ENCODE measurements at regions not wholly inside any gene's neighbourhood (a gene's known extent, or its start where the extent isn't known, plus 50 kb on each side); places are given as distances from the start of the nearest gene placed in this dataset.

DNA sequence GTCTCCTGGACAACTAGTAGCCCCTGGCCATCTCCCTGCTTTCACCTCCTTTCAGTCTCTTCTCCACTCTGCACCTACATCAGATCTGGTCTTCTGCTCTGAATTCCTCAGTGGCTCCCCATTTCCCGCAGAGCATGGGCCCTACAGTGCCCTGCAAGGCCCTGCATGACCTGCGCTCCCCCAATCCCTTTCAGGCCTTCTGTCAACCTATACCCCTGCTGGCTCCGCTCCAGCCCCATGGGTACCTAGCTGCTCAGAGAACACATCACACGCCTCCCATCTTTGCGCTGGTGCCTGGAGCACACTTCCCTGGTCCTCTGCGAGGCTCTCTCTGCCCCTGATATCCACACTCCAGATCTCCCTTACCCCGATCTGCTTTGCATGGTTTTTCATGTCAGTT is 145.2 kb downstream of the KATNIP start:
- Histone ChIP-seq H3K4me3 (ENCODE audit: low read length) (no peak overlapping the region), H3K27me3 (ENCODE audit: control insufficient read depth in 1 of 2, insufficient read depth in 2 of 2, low read length in 2 of 2) (no peaks in the 10 kb centered on the region), H3K36me3 (ENCODE audit: insufficient read depth, low read length) (peaks cover 12% of the 10 kb centered on the region), H3K9me3 (ENCODE audit: control insufficient read depth in 1 of 2, insufficient read depth in 1 of 2, low read length in 2 of 2) (no peaks in the 10 kb centered on the region), H3K27ac (ENCODE audit: low read depth in 1 of 2, low read length in 2 of 2) (no peak overlapping the region), H3K4me1 (ENCODE audit: insufficient read depth, low read length) (no peaks in the 10 kb centered on the region)
- intact Hi-C loops (cut with DNase I, micrococcal nuclease) = no loop called here
- ChIA-PET CTCF (no interaction called here), POLR2A (no interaction called here)
- Mint-ChIP-seq H3K9me3 (no peaks in the 10 kb centered on the region), H3K36me3 (ENCODE audit: low read depth) (peaks cover 11% of the 10 kb centered on the region), H3K4me1 (ENCODE audit: low read depth) (no peaks in the 10 kb centered on the region), H3K27ac (no peak overlapping the region), H3K4me3 (no peak overlapping the region), H3K27me3 (no peaks in the 10 kb centered on the region)
- no peak for ATAC-seq (ENCODE audit: poor library complexity)
- no peak for DNase-seq
- TF ChIP-seq CTCF (IDR thresholded peaks at IDR 0.05) = no peak

DNA sequence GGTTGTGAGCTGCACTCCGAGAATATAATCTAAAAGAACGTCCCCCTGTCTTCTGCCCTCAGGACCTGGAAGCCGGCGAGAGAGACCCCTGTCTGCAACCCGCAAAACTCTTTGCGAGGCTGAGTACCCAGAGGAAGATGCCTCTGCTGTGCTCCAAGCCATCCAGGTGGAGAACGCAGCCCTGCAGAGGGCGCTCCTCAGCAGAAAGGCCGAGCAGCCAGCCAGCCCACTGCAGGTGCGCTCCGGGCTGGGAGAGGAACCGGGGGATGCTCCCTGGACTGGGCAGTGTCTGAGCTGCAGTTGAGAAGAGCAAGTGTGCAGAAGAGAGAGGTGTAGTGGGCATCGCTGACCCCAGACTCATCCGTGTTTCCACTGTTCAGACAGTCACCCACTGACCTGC is 148.3 kb downstream of the KATNIP start:
- Histone ChIP-seq H3K27me3 (ENCODE audit: control insufficient read depth in 1 of 2, insufficient read depth in 2 of 2, low read length in 2 of 2) (no peaks in the 10 kb centered on the region), H3K27ac (ENCODE audit: low read depth in 1 of 2, low read length in 2 of 2) (no peak overlapping the region), H3K4me1 (ENCODE audit: insufficient read depth, low read length) (no peaks in the 10 kb centered on the region), H3K4me3 (ENCODE audit: low read length) (no peak overlapping the region), H3K9me3 (ENCODE audit: control insufficient read depth in 1 of 2, insufficient read depth in 1 of 2, low read length in 2 of 2) (no peaks in the 10 kb centered on the region), H3K36me3 (ENCODE audit: insufficient read depth, low read length) (peaks cover 20% of the 10 kb centered on the region)
- DNase-seq (no peak), ATAC-seq (ENCODE audit: poor library complexity) (no peak)
- no peak for TF ChIP-seq CTCF (IDR thresholded peaks at IDR 0.05)
- Mint-ChIP-seq H3K4me3 (no peak overlapping the region), H3K27me3 (no peaks in the 10 kb centered on the region), H3K4me1 (ENCODE audit: low read depth) (no peaks in the 10 kb centered on the region), H3K36me3 (ENCODE audit: low read depth) (peaks cover 23% of the 10 kb centered on the region), H3K27ac (no peak overlapping the region), H3K9me3 (no peaks in the 10 kb centered on the region)
- ChIA-PET CTCF (no interaction called here), POLR2A (no interaction called here)
- intact Hi-C loops (cut with DNase I, micrococcal nuclease) = no loop called here

DNA sequence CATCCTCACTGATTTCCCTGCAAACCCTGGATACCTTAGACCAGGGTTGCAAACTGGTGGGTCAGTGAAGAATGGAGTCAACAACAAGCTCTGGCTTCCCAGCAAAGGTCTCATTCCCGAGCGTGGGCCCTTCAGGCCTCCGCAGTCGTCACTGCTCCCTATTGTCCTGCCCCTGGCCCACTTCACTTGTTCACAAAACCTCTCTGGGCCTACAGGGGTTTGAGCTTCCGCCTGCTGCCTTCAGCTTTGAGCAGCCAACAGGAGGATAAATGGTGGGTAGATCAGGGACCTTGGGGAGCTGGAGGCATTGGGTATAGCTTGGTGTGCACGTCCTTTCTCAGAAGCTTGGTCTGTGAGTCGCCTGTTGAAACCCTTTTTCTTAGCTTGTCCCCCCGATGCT is 148.8 kb downstream of the KATNIP start:
- POLR2A ChIA-PET = no interaction called here
- H3K27me3 ChIP-seq (ENCODE audit: control insufficient read depth in 1 of 2, insufficient read depth in 2 of 2, low read length in 2 of 2) = no peaks in the 10 kb centered on the region
- Mint-ChIP-seq H3K27ac (no peak overlapping the region), H3K9me3 (no peaks in the 10 kb centered on the region), H3K36me3 (ENCODE audit: low read depth) (peaks cover 23% of the 10 kb centered on the region), H3K4me1 (ENCODE audit: low read depth) (no peaks in the 10 kb centered on the region), H3K4me3 (no peak overlapping the region), H3K27me3 (no peaks in the 10 kb centered on the region)
- no peak for ATAC-seq (ENCODE audit: poor library complexity)
- H3K4me3 ChIP-seq (ENCODE audit: low read length) = no peak overlapping the region
- intact Hi-C loops (cut with DNase I, micrococcal nuclease) = no loop called here
- no peak for DNase-seq
- H3K9me3 ChIP-seq (ENCODE audit: control insufficient read depth in 1 of 2, insufficient read depth in 1 of 2, low read length in 2 of 2) = no peaks in the 10 kb centered on the region
- H3K36me3 ChIP-seq (ENCODE audit: insufficient read depth, low read length) = peaks cover 20% of the 10 kb centered on the region
- no peak for TF ChIP-seq CTCF (IDR thresholded peaks at IDR 0.05)
- CTCF ChIA-PET = no interaction called here
- H3K27ac ChIP-seq (ENCODE audit: low read depth in 1 of 2, low read length in 2 of 2) = no peak overlapping the region
- no peaks in the 10 kb centered on the region for H3K4me1 ChIP-seq (ENCODE audit: insufficient read depth, low read length)

All from CD4-positive, alpha-beta T cell (primary cell).